Activated B cell treated with CpG ODN at 0.5 μM for 24 hours (primary cell): ENCODE measurements at regions not wholly inside any gene's neighbourhood (a gene's known extent, or its start where the extent isn't known, plus 50 kb on each side); places are given as distances from the start of the nearest gene placed in this dataset.

Experiments
- ATAC-seq: fragments of 200-7000 bp; cut with Tn5 transposase; one replicate; pipeline ENCODE4 v1.10.0; 2021; ENCODE audit warnings: low read depth, mild to moderate bottlenecking, moderate library complexity
- CTCF ChIA-PET: fragments of 350-600 bp; sonication (Branson Sonifier 250); formaldehyde crosslinking; loops from one replicate; lab custom pipeline; 2021; ENCODE audit warnings: antibody characterized with exemption; lab: Charles Lee
- POLR2A ChIA-PET: fragments of 350-600 bp; sonication (Branson Sonifier 250); formaldehyde crosslinking; loops from one replicate; lab custom pipeline; 2021; ENCODE audit warnings: antibody characterized with exemption; lab: Charles Lee
- DNase-seq: peaks from one replicate; pipeline ENCODE4 v3.0.0; 2022
- H3K27ac Mint-ChIP-seq: one replicate; pipeline ENCODE4 v1.8.0; 2020; ENCODE audit warnings: mixed read lengths
- H3K27me3 Mint-ChIP-seq: one replicate; pipeline ENCODE4 v1.8.0; 2021; ENCODE audit warnings: mixed read lengths
- H3K36me3 Mint-ChIP-seq: one replicate; pipeline ENCODE4 v1.8.0; 2021; ENCODE audit warnings: low read depth, mixed read lengths
- H3K4me1 Mint-ChIP-seq: one replicate; pipeline ENCODE4 v1.8.0; 2021; ENCODE audit warnings: mixed read lengths
- H3K4me3 Mint-ChIP-seq: one replicate; pipeline ENCODE4 v1.8.0; 2020; ENCODE audit warnings: mild to moderate bottlenecking, mixed read lengths
- H3K9me3 Mint-ChIP-seq: one replicate; pipeline ENCODE4 v1.8.0; 2020; ENCODE audit warnings: mixed read lengths
- intact Hi-C: fragments of 100-400 bp; cut with micrococcal nuclease; formaldehyde crosslinking; loops from one replicate; pipeline ENCODE4 v1.15.1; 2024
- TF ChIP-seq, protein P1 (sequence below): fragments of 200-600 bp; IDR thresholded peaks from one replicate; pipeline ENCODE4 v1.8.0; 2022; ENCODE audit warnings: antibody characterized with exemption, mild to moderate bottlenecking

DNA sequence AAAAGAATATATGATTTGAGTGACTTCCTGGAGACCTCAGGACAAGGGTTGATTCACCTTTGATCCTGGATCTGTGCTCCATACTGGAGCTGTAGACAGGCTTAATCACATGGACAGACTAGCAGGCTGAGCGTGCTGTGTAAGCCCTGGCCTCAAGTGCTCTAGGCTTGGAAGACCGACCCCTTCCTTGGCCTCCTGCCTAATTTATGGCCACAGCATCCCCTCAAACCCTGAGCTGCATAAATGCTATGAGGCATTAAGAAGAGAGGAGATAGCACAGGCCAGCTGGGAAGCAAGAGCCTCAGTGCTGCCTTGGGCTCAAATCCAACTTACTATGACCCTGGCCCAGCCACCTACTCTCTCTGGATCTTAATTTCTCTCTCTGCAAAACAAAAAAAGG, 385.1 kb downstream of the BUD13 start:
- Mint-ChIP-seq H3K27ac (no peak overlapping the region), H3K4me1 (no peaks in the 10 kb centered on the region), H3K27me3 (no peaks in the 10 kb centered on the region), H3K9me3 (no peaks in the 10 kb centered on the region), H3K4me3 (no peak overlapping the region), H3K36me3 (no peaks in the 10 kb centered on the region)
- DNase-seq (no peak), ATAC-seq (no peak)
- CTCF ChIA-PET = no interaction called here
- intact Hi-C loops = no loop called here
- POLR2A ChIA-PET = no interaction called here
- TF ChIP-seq, protein P1, sequence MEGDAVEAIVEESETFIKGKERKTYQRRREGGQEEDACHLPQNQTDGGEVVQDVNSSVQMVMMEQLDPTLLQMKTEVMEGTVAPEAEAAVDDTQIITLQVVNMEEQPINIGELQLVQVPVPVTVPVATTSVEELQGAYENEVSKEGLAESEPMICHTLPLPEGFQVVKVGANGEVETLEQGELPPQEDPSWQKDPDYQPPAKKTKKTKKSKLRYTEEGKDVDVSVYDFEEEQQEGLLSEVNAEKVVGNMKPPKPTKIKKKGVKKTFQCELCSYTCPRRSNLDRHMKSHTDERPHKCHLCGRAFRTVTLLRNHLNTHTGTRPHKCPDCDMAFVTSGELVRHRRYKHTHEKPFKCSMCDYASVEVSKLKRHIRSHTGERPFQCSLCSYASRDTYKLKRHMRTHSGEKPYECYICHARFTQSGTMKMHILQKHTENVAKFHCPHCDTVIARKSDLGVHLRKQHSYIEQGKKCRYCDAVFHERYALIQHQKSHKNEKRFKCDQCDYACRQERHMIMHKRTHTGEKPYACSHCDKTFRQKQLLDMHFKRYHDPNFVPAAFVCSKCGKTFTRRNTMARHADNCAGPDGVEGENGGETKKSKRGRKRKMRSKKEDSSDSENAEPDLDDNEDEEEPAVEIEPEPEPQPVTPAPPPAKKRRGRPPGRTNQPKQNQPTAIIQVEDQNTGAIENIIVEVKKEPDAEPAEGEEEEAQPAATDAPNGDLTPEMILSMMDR = no peak

GRCh38 chr11:116386118-116386699, 386.6 kb downstream of the BUD13 start:
- Mint-ChIP-seq H3K36me3 (no peaks in the 10 kb centered on the region), H3K27me3 (no peaks in the 10 kb centered on the region), H3K4me1 (no peaks in the 10 kb centered on the region), H3K4me3 (no peak overlapping the region), H3K27ac (no peak overlapping the region), H3K9me3 (no peaks in the 10 kb centered on the region)
- ChIA-PET POLR2A (no interaction called here), CTCF (no interaction called here)
- no peak for DNase-seq
- TF ChIP-seq, protein P1 = no peak
- no peak for ATAC-seq
- intact Hi-C loops = no loop called here

DNA sequence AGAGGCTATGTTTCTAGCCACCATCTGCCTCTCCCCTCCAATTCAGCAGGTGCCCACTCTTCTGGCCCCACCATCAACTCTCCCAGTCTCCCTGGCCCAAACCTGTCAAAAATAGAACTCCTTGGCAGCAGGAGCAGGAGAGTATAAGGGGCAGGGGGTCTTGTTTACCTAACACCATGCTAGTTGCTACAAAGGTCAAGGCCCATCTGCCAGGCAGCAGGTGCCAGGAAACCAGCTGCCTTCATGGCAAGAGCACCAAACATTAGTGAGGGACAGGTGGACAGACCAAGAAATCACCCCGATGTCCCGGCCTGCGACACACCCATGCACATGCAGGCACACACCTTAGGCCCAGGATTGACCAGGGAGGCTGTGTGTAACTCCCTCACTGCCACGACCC, 387.9 kb downstream of the BUD13 start:
- ChIA-PET POLR2A (no interaction called here), CTCF (no interaction called here)
- DNase-seq = no peak
- H3K27ac Mint-ChIP-seq = no peak overlapping the region
- no peak overlapping the region for H3K4me3 Mint-ChIP-seq
- ATAC-seq = no peak
- no peaks in the 10 kb centered on the region for H3K9me3 Mint-ChIP-seq
- no peaks in the 10 kb centered on the region for H3K4me1 Mint-ChIP-seq
- TF ChIP-seq, protein P1 = no peak
- intact Hi-C loops = no loop called here
- no peaks in the 10 kb centered on the region for H3K36me3 Mint-ChIP-seq
- no peaks in the 10 kb centered on the region for H3K27me3 Mint-ChIP-seq

DNA sequence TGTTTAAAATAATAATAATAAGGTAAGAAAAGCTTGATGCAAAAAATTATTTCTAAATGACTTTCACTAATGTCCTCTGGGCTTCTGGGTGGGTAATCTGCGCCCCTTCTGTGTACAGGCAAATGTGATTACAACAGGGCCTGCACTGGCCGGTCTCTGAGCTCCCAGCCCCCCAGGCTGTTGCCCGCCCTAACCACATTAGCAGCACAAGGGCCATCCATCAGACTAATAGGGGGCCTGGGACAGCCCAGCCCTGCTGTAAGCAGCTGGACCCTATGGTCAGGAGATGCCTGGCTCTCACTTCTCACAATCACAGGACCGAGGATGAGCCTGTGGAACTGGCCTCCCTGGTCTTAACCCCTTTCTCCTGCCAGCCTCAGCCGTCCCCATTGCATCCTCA, 388.4 kb downstream of the BUD13 start:
- Mint-ChIP-seq H3K4me3 (no peak overlapping the region), H3K4me1 (no peaks in the 10 kb centered on the region), H3K27me3 (no peaks in the 10 kb centered on the region), H3K9me3 (no peaks in the 10 kb centered on the region), H3K36me3 (no peaks in the 10 kb centered on the region), H3K27ac (no peak overlapping the region)
- DNase-seq (no peak), ATAC-seq (no peak)
- intact Hi-C loops = no loop called here
- POLR2A ChIA-PET = no interaction called here
- TF ChIP-seq, protein P1 = no peak
- CTCF ChIA-PET = no interaction called here

DNA sequence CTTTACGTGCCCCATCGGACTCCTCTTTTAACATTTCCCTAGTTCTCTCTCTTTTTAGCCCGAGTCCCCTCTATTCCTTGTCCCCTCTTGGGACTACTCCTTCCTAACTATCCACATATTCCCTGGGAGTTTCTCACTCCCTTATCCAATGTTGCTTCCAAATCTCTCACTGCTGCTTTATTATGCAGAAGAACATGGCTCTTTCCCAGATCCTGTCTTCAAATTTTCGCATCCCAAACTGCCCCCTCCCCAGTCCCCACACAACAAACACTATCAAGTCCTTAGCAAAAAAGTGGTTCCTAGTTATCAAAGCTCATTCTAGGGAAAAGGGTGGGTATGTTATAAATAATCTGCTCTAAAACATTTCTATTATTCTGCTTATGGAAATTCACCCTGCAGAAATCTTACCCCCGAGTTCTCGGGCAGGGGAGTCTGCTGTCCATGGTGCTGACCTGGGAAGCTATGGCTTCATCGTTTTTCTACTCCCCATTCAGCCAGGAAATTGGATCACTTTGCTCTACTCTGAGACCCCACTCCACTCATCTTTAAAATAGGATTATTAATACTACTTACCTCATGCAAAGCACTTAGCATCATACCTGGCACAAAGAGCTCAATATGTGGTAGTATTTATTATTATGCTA, 393.5 kb downstream of the BUD13 start:
- Mint-ChIP-seq H3K4me3 (no peak overlapping the region), H3K36me3 (no peaks in the 10 kb centered on the region), H3K27me3 (no peaks in the 10 kb centered on the region), H3K27ac (no peak overlapping the region), H3K4me1 (no peaks in the 10 kb centered on the region), H3K9me3 (no peaks in the 10 kb centered on the region)
- intact Hi-C loops = no loop called here
- CTCF ChIA-PET = no interaction called here
- POLR2A ChIA-PET = no interaction called here
- TF ChIP-seq, protein P1 = no peak
- DNase-seq (no peak), ATAC-seq (no peak)
